ENCODE measurements at regions not wholly inside any gene's neighbourhood (a gene's known extent, or its start where the extent isn't known, plus 50 kb on each side); places are given as distances from the start of the nearest gene placed in this dataset.

DNA sequence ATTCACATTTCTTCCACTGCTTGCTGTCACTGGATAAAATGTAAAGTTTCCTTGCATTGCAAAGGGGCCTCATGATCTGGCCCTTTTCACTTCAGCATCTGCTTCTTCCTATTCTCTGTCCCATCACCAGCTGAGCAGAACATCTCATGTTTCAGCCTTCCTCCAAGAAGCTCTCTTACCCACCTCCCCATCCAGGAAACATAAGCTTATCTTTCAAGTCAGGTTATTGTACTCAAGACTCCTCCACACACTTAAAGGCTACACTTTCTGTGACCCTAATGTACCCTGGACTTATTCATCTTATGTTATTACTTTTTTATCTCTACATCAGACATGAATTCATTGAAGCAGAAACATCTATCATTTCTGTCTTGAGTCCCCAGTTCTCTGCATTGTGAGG, 230.5 kb downstream of the PMAIP1 start:
- H3K27ac ChIP-seq, result no peak overlapping the region
- intact Hi-C loops (cut with DNase I; ENCODE audit: low total_unique reads), result no loop called here
- TF ChIP-seq, protein P1, sequence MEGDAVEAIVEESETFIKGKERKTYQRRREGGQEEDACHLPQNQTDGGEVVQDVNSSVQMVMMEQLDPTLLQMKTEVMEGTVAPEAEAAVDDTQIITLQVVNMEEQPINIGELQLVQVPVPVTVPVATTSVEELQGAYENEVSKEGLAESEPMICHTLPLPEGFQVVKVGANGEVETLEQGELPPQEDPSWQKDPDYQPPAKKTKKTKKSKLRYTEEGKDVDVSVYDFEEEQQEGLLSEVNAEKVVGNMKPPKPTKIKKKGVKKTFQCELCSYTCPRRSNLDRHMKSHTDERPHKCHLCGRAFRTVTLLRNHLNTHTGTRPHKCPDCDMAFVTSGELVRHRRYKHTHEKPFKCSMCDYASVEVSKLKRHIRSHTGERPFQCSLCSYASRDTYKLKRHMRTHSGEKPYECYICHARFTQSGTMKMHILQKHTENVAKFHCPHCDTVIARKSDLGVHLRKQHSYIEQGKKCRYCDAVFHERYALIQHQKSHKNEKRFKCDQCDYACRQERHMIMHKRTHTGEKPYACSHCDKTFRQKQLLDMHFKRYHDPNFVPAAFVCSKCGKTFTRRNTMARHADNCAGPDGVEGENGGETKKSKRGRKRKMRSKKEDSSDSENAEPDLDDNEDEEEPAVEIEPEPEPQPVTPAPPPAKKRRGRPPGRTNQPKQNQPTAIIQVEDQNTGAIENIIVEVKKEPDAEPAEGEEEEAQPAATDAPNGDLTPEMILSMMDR (IDR thresholded peaks at IDR 0.05), result no peak
- H3K36me3 ChIP-seq, result no peaks in the 10 kb centered on the region
- no peaks in the 10 kb centered on the region for H3K4me1 ChIP-seq
- no peaks in the 10 kb centered on the region for H3K9me3 ChIP-seq
- DNase-seq, result no peak
- no peaks in the 10 kb centered on the region for H3K27me3 ChIP-seq
- H3K4me3 ChIP-seq, result no peak overlapping the region

DNA sequence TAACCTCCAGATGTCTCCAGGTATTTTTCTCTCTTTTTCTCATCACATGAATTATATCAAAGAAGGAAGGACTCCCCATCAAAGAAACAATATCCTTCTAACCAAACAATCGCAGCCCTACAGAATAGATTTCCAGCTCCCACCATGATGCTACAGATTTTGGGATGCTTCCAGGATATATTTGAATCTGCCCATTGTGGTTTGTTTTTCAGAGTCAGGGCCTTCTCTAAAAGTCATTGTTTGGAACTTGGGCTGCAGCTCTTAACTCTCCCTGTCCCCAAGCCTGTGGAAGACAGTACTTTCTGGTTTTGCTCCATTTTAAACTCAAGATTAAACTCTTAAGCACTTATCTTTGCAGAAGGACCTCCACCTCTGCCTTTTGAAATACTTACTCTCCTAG, 223.2 kb downstream of the PMAIP1 start:
- intact Hi-C loops (cut with DNase I; ENCODE audit: low total_unique reads), result no loop called here
- Histone ChIP-seq H3K27me3 (no peaks in the 10 kb centered on the region), H3K27ac (no peak overlapping the region), H3K4me3 (no peak overlapping the region), H3K9me3 (no peaks in the 10 kb centered on the region), H3K36me3 (no peaks in the 10 kb centered on the region), H3K4me1 (no peaks in the 10 kb centered on the region)
- TF ChIP-seq, protein P1 (IDR thresholded peaks at IDR 0.05), result no peak
- DNase-seq, result no peak

DNA sequence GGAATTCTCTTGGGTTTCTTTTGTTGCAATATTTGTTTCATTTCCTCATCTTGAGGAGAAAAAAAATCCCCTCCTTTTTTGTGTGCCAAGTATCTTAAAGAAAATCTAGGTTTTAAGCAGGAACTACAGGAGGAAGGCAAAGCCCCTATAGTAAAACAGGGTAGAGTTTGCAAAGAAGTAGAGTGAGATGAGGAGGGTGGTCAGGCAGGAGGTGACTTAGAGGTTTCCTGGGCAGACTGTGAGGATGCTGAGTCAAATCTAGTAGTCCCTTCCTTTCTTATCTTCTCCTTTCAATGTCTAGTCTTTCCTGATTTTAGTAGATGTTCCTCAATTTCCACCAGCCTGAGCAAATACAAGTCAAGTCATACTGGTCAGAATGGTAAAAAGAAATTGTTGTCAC, 222.5 kb downstream of the PMAIP1 start:
- TF ChIP-seq, protein P1 (IDR thresholded peaks at IDR 0.05), result no peak
- Histone ChIP-seq H3K4me3 (no peak overlapping the region), H3K9me3 (no peaks in the 10 kb centered on the region), H3K27ac (no peak overlapping the region), H3K36me3 (no peaks in the 10 kb centered on the region), H3K27me3 (no peaks in the 10 kb centered on the region), H3K4me1 (no peaks in the 10 kb centered on the region)
- intact Hi-C loops (cut with DNase I; ENCODE audit: low total_unique reads), result no loop called here
- DNase-seq, result no peak

DNA sequence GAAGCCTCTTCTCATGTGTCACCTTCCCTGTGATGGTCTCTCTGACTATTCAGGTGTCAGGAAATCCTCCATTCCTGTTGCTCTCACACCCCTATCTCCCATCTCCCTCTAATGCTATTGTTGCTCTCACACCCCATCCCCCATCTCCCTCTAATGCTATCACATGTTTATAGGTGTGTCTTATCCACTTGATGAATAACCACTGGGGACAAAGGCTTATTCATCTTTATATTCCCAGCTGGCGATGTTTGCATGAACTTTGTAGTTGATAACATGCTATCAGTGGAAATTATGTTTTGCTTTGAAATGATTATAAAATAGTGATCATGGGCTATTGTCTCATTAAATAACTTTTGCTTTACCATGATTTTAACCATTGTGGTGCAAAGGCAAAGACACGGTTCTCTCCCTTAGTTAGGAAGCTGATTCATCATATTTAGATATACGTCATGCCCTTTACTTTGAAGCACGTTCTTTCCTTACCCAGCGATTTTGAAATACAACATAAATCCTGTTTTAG, 220.5 kb downstream of the PMAIP1 start:
- TF ChIP-seq, protein P1 (IDR thresholded peaks at IDR 0.05), result no peak
- no peak for DNase-seq
- no peaks in the 10 kb centered on the region for H3K4me1 ChIP-seq
- no peak overlapping the region for H3K4me3 ChIP-seq
- H3K27me3 ChIP-seq, result no peaks in the 10 kb centered on the region
- intact Hi-C loops (cut with DNase I; ENCODE audit: low total_unique reads), result no loop called here
- no peak overlapping the region for H3K27ac ChIP-seq
- no peaks in the 10 kb centered on the region for H3K36me3 ChIP-seq
- no peaks in the 10 kb centered on the region for H3K9me3 ChIP-seq

DNA sequence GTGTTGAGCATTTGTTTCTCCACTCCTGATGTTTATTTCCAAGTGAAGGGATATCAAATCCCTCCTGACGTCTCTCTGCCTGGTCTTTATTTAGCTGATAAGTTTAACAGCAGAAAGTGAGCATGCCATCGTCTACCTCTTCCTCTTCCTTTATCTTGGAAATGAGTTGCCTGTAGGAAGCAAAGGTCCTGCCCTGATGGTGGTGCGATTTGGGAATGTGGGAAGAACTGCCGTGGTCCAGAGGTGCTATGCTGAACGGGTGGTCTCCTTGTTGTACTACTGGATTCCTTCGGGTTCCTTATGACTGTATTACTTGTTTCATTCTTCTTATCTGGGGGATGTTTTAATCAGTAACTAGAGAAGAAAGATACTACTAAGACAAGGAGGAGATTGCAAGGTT, 217.5 kb downstream of the PMAIP1 start:
- no peak for DNase-seq
- H3K27ac ChIP-seq, result no peak overlapping the region
- intact Hi-C loops (cut with DNase I; ENCODE audit: low total_unique reads), result no loop called here
- no peaks in the 10 kb centered on the region for H3K4me1 ChIP-seq
- no peaks in the 10 kb centered on the region for H3K27me3 ChIP-seq
- H3K9me3 ChIP-seq, result no peaks in the 10 kb centered on the region
- no peak overlapping the region for H3K4me3 ChIP-seq
- TF ChIP-seq, protein P1 (IDR thresholded peaks at IDR 0.05), result no peak
- no peaks in the 10 kb centered on the region for H3K36me3 ChIP-seq

DNA sequence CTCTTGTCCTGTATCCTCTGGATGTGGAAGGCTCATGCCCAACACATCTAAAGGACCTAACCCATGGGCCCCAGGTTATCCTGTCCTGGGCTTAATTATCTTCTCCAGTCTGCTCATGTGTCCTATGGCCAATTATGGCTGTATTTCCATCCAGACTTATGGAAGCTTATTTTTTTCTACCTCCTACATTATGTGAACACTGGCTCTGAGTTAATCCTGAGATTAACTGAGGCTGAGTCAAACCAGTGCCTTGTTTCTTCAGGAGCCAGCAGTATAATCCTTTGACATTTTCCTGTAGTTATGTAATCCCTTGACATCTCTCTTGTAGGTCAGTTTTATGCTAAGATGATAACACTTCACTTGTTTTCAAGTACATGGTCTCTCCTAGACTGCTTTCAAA, 213.6 kb downstream of the PMAIP1 start:
- Histone ChIP-seq H3K9me3 (no peaks in the 10 kb centered on the region), H3K27ac (no peak overlapping the region), H3K27me3 (no peaks in the 10 kb centered on the region), H3K4me1 (no peaks in the 10 kb centered on the region), H3K4me3 (no peak overlapping the region), H3K36me3 (no peaks in the 10 kb centered on the region)
- no peak for DNase-seq
- intact Hi-C loops (cut with DNase I; ENCODE audit: low total_unique reads), result no loop called here
- TF ChIP-seq, protein P1 (IDR thresholded peaks at IDR 0.05), result no peak

All from tibial artery (tissue), 4 donors.